ENCODE measurements at regions not wholly inside any gene's neighbourhood (a gene's known extent, or its start where the extent isn't known, plus 50 kb on each side); places are given as distances from the start of the nearest gene placed in this dataset.

DNA sequence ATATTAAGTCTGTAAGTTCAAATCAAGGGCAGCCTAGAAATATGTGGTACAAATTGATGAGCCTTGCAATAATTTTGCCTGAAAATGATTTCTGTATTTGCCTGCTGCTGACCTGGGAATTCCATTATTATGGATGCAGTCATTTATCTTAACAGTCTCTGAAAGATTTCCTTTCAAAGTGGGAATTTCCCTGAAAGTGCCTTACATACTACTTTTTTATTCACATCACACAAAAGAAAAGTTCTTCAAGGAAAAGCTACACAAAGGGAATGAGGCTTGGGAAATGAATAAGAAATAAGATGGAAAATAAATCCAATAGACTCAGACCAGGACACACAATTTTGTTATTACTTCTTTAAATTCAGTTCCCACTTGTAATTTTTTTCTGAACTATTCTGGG, 537.8 kb upstream of the PTGER4 start:
- DNase-seq: no peak
- Histone ChIP-seq H3K4me1 (no peaks in the 10 kb centered on the region), H3K27ac (no peak overlapping the region), H3K36me3 (no peaks in the 10 kb centered on the region), H3K27me3 (no peaks in the 10 kb centered on the region), H3K4me3 (no peak overlapping the region), H3K9me3 (no peaks in the 10 kb centered on the region)
- intact Hi-C loops (cut with DNase I): no loop called here
- TF ChIP-seq, protein P1, sequence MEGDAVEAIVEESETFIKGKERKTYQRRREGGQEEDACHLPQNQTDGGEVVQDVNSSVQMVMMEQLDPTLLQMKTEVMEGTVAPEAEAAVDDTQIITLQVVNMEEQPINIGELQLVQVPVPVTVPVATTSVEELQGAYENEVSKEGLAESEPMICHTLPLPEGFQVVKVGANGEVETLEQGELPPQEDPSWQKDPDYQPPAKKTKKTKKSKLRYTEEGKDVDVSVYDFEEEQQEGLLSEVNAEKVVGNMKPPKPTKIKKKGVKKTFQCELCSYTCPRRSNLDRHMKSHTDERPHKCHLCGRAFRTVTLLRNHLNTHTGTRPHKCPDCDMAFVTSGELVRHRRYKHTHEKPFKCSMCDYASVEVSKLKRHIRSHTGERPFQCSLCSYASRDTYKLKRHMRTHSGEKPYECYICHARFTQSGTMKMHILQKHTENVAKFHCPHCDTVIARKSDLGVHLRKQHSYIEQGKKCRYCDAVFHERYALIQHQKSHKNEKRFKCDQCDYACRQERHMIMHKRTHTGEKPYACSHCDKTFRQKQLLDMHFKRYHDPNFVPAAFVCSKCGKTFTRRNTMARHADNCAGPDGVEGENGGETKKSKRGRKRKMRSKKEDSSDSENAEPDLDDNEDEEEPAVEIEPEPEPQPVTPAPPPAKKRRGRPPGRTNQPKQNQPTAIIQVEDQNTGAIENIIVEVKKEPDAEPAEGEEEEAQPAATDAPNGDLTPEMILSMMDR (IDR thresholded peaks at IDR 0.05): no peak
- TF ChIP-seq POLR2A (IDR thresholded peaks at IDR 0.05): no peak
- TF ChIP-seq EP300 (IDR thresholded peaks at IDR 0.05): no peak
- no peak for TF ChIP-seq POLR2AphosphoS5 (IDR thresholded peaks at IDR 0.05)

- intact Hi-C loops (cut with DNase I): no loop called here
- H3K27me3 ChIP-seq: no peaks in the 10 kb centered on the region
- DNase-seq: no peak
- H3K27ac ChIP-seq: no peak overlapping the region
- no peak for TF ChIP-seq POLR2AphosphoS5 (IDR thresholded peaks at IDR 0.05)
- TF ChIP-seq POLR2A (IDR thresholded peaks at IDR 0.05): no peak
- TF ChIP-seq EP300 (IDR thresholded peaks at IDR 0.05): no peak
- TF ChIP-seq, protein P1 (IDR thresholded peaks at IDR 0.05): no peak
- H3K4me3 ChIP-seq: no peak overlapping the region
- no peaks in the 10 kb centered on the region for H3K9me3 ChIP-seq
- H3K36me3 ChIP-seq: no peaks in the 10 kb centered on the region
- no peaks in the 10 kb centered on the region for H3K4me1 ChIP-seq
- 81 to 90% methylated on average over 3 of the region's 3 CpGs for WGBS, 2 donors
Measured at GRCh38 chr5:40141418-40141817, 538.3 kb upstream of the PTGER4 start.

DNA sequence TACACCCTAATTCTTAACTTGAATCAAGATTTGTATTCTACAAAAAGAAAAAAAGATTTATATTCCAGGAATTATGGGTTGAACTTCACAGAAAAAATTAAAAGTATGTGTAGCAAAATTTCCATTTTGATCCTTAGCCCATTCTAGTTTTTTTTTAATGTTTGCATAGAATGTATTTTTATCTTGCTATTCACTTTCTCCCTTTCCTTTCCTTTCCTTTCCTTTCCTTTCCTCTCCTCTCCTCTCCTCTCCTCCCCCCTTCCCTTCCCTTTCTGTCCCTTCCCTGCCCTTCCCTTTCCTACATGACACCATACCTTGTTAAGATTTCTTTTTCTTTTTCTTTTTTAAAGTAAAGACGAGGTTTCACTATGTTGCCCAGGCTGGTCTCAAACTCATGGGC, 542.5 kb upstream of the PTGER4 start:
- Histone ChIP-seq H3K36me3 (no peaks in the 10 kb centered on the region), H3K27me3 (no peaks in the 10 kb centered on the region), H3K4me1 (no peaks in the 10 kb centered on the region), H3K9me3 (no peaks in the 10 kb centered on the region), H3K27ac (no peak overlapping the region), H3K4me3 (no peak overlapping the region)
- DNase-seq: no peak
- WGBS, 2 donors: 89 to 94% methylated on average over 1 of the region's 1 CpG
- TF ChIP-seq EP300 (IDR thresholded peaks at IDR 0.05): no peak
- TF ChIP-seq POLR2AphosphoS5 (IDR thresholded peaks at IDR 0.05): no peak
- TF ChIP-seq, protein P1 (IDR thresholded peaks at IDR 0.05): no peak
- no peak for TF ChIP-seq POLR2A (IDR thresholded peaks at IDR 0.05)
- intact Hi-C loops (cut with DNase I): no loop called here

- no peak overlapping the region for H3K4me3 ChIP-seq
- no peaks in the 10 kb centered on the region for H3K36me3 ChIP-seq
- WGBS, 2 donors: 86% methylated on average over 3 of the region's 3 CpGs
- no peaks in the 10 kb centered on the region for H3K4me1 ChIP-seq
- no peak for DNase-seq
- no peak for TF ChIP-seq EP300 (IDR thresholded peaks at IDR 0.05)
- H3K27me3 ChIP-seq: no peaks in the 10 kb centered on the region
- intact Hi-C loops (cut with DNase I): no loop called here
- no peak overlapping the region for H3K27ac ChIP-seq
- no peaks in the 10 kb centered on the region for H3K9me3 ChIP-seq
Measured at GRCh38 chr5:40134883-40135520, 544.7 kb upstream of the PTGER4 start.

DNA sequence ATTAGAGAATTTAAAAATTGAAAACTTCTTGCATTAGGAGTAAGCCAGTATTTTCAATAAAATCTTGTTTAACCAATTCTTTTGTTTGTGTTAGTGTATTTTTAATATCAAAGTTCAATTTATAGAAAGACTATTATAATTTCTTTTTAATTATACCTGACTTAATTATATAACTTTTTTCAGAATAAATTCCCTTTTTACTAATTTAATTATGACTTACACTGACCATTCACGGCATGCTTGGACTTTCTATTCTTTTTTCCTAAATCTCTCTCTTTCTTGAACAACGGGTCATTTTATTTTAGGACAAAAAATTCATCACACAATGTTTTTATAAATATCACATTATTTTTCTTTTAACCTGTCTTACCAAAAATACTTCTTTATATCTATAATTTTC, 555.3 kb upstream of the PTGER4 start:
- TF ChIP-seq POLR2AphosphoS5 (IDR thresholded peaks at IDR 0.05): no peak
- TF ChIP-seq EP300 (IDR thresholded peaks at IDR 0.05): no peak
- TF ChIP-seq, protein P1 (IDR thresholded peaks at IDR 0.05): no peak
- no peak for TF ChIP-seq POLR2A (IDR thresholded peaks at IDR 0.05)
- intact Hi-C loops (cut with DNase I): no loop called here
- 76% methylated on average over 2 of the region's 2 CpGs for WGBS, 2 donors
- H3K4me1 ChIP-seq: no peaks in the 10 kb centered on the region
- no peaks in the 10 kb centered on the region for H3K36me3 ChIP-seq
- no peak overlapping the region for H3K27ac ChIP-seq
- H3K27me3 ChIP-seq: no peaks in the 10 kb centered on the region
- H3K4me3 ChIP-seq: no peak overlapping the region
- DNase-seq: no peak
- peaks cover 0 to 7% (median 2%) of the 10 kb centered on the region in 4 donors for H3K9me3 ChIP-seq
